HCT116 (cell line): ENCODE measurements at regions not wholly inside any gene's neighbourhood (a gene's known extent, or its start where the extent isn't known, plus 50 kb on each side); places are given as distances from the start of the nearest gene placed in this dataset.

Source experiments
- ATAC-seq: fragments of 200-7000 bp; cut with Tn5 transposase; 2 replicates; pipeline ENCODE4 v1.9.1; 2020; ENCODE audit warnings: mild to moderate bottlenecking, moderate library complexity
- BruUV-seq: library from RNA; stranded (reverse); fragments of 400-500 nt; replicated peaks from 2 replicates; lab custom pipeline; 2021; lab: Mats Ljungman, UMichigan
- CTCF ChIA-PET: fragments of 300-600 bp; sonication (Branson Sonifier 250); formaldehyde crosslinking; loops from one replicate; lab custom pipeline; 2021; ENCODE audit warnings: antibody characterized with exemption; lab: Charles Lee
- POLR2A ChIA-PET: fragments of 300-600, 350-600 bp; sonication (Branson Sonifier 250); formaldehyde crosslinking; loops from one replicate; lab custom pipeline; 2021; ENCODE audit warnings: antibody characterized with exemption; lab: Charles Lee
- RAD21 ChIA-PET, 2 experiments: fragments of 300-600 bp; sonication (Branson Sonifier 250); formaldehyde crosslinking; loops; one replicate each; lab custom pipeline; 2023; ENCODE audit warnings: low total read pairs in 2 of 2; ENCODE audit not compliant: uncharacterized antibody in 2 of 2, unreplicated experiment in 2 of 2, low non-redundant PET in 1 of 2; lab: Charles Lee
- DNase-seq: peaks from one replicate; pipeline ENCODE4 v3.0.0-alpha.2; 2010; ENCODE audit warnings: low read depth, low spot score
- H2AFZ ChIP-seq: fragments of 200-600 bp; shearing (Covaris generic), sonication (generic); 2 replicates; pipeline ENCODE4 v1.6.1; 2017; ENCODE audit warnings: low read depth, mixed run types, mixed read lengths, antibody characterized with exemption, low read length; ENCODE audit not compliant: poor library complexity, severe bottlenecking
- H3K27ac ChIP-seq: 2 replicates; pipeline ENCODE4 v1.5.1; 2012; ENCODE audit warnings: low read depth, low read length
- H3K27me3 ChIP-seq: fragments of 200-600 bp; sonication (generic); 2 replicates; pipeline ENCODE4 v1.6.1; 2016; ENCODE audit warnings: mixed run types, low read length, mixed read lengths; ENCODE audit not compliant: insufficient read depth
- H3K36me3 ChIP-seq, 2 experiments: fragments of 200-500 bp in 1 of 2; fragments of 200-600 bp in 1 of 2; sonication (Bioruptor generic) in 1 of 2; sonication (generic) in 1 of 2; 2 replicates each; pipeline versions ENCODE4 v1.5.1 to v1.6.1; 2014 to 2016; ENCODE audit warnings: low read length in 2 of 2, inconsistent platforms in 1 of 2, mixed read lengths in 1 of 2, mixed run types in 1 of 2; ENCODE audit not compliant: insufficient read depth in 2 of 2, control insufficient read depth in 1 of 2
- H3K4me1 ChIP-seq, 2 experiments: fragments of 200-600 bp in 1 of 2; sonication (generic) in 1 of 2; 2 replicates each; pipeline versions ENCODE4 v1.5.1 to v1.6.1; 2012 to 2017; ENCODE audit warnings: low read length in 2 of 2, inconsistent platforms in 1 of 2, mild to moderate bottlenecking in 1 of 2, mixed read lengths in 1 of 2, mixed run types in 1 of 2, moderate library complexity in 1 of 2; ENCODE audit not compliant: insufficient read depth in 2 of 2, control insufficient read depth in 1 of 2
- H3K4me2 ChIP-seq: fragments of 200-600 bp; sonication (generic); 2 replicates; pipeline ENCODE4 v1.6.1; 2017; ENCODE audit warnings: mixed run types, low read length, mixed read lengths
- H3K4me3 ChIP-seq, 2 experiments: fragments of 200-600 bp in 1 of 2; sonication (generic) in 1 of 2; replicated peaks in 1 of 2; 2 replicates each; pipeline ENCODE4 v1.5.1; 2011 to 2016; ENCODE audit warnings: low read length in 2 of 2, control low read depth in 1 of 2, low read depth in 1 of 2, mild to moderate bottlenecking in 1 of 2, mixed read lengths in 1 of 2, mixed run types in 1 of 2
- H3K79me2 ChIP-seq: fragments of 200-600 bp; sonication (generic); 2 replicates; pipeline ENCODE4 v1.6.1; 2017; ENCODE audit warnings: mild to moderate bottlenecking, mixed run types, low read length, moderate library complexity, mixed read lengths; ENCODE audit not compliant: insufficient read depth
- H3K9ac ChIP-seq: fragments of 200-600 bp; sonication (generic); 2 replicates; pipeline ENCODE4 v1.6.1; 2016; ENCODE audit warnings: low read length, mixed read lengths
- H3K9me2 ChIP-seq: fragments of 200-600 bp; sonication (generic), shearing (Covaris generic); 2 replicates; pipeline ENCODE4 v1.6.1; 2017; ENCODE audit warnings: mixed run types, mild to moderate bottlenecking, moderate library complexity; ENCODE audit not compliant: insufficient read depth
- H3K9me3 ChIP-seq, 2 experiments: fragments of 200-500 bp in 1 of 2; fragments of 200-600 bp in 1 of 2; sonication (Bioruptor generic) in 1 of 2; sonication (generic) in 1 of 2; 2 replicates each; pipeline ENCODE4 v1.6.1; 2014 to 2017; ENCODE audit warnings: low read length in 2 of 2, mixed read lengths in 2 of 2, inconsistent platforms in 1 of 2, low read depth in 1 of 2, mild to moderate bottlenecking in 1 of 2, mixed run types in 1 of 2, moderate library complexity in 1 of 2; ENCODE audit not compliant: control insufficient read depth in 1 of 2, insufficient read depth in 1 of 2
- H4K20me1 ChIP-seq: fragments of 200-600 bp; sonication (generic), shearing (Covaris generic); 2 replicates; pipeline ENCODE4 v1.6.1; 2017; ENCODE audit warnings: mixed run types, mild to moderate bottlenecking, moderate library complexity; ENCODE audit not compliant: insufficient read depth
- ATF3 ChIP-seq: IDR thresholded peaks from 2 replicates; pipeline ENCODE4 v1.6.1; 2012
- CBX3 ChIP-seq: IDR thresholded peaks from 2 replicates; pipeline ENCODE4 v1.6.1; 2012; ENCODE audit warnings: low read depth
- CEBPB ChIP-seq: IDR thresholded peaks from 2 replicates; pipeline ENCODE4 v1.6.1; 2012; ENCODE audit warnings: low read depth
- CTCF ChIP-seq, 3 experiments: fragments of 200-600 bp in 1 of 3; sonication (generic) in 1 of 3; IDR thresholded peaks in 2 of 3; conservative IDR thresholded peaks in 1 of 3; 2 replicates each; pipeline ENCODE4 v1.5.1; 2012 to 2017; ENCODE audit warnings: low read depth in 2 of 3, low read length in 2 of 3, antibody characterized with exemption in 1 of 3, borderline replicate concordance in 1 of 3, control low read depth in 1 of 3, mild to moderate bottlenecking in 1 of 3, mixed read lengths in 1 of 3, mixed run types in 1 of 3, moderate library complexity in 1 of 3; ENCODE audit not compliant: insufficient read depth in 1 of 3
- EGR1 ChIP-seq: IDR thresholded peaks from 2 replicates; pipeline ENCODE4 v1.6.1; 2012; ENCODE audit warnings: low read depth
- ELF1 ChIP-seq: IDR thresholded peaks from 2 replicates; pipeline ENCODE4 v1.6.1; 2012; ENCODE audit warnings: low read depth, borderline replicate concordance
- EZH2 ChIP-seq: fragments of 200-600 bp; sonication (generic); IDR thresholded peaks from 2 replicates; pipeline ENCODE4 v1.6.1; 2017; ENCODE audit warnings: antibody characterized with exemption, mixed run types
- EZH2phosphoT487 ChIP-seq: fragments of 200-600 bp; IDR thresholded peaks from 2 replicates; pipeline ENCODE4 v1.6.1; 2018; ENCODE audit warnings: antibody characterized with exemption, borderline replicate concordance
- MAX ChIP-seq: IDR thresholded peaks from 2 replicates; pipeline ENCODE4 v1.6.1; 2012
- POLR2A ChIP-seq: IDR thresholded peaks from 2 replicates; pipeline ENCODE4 v1.7.0; 2011; ENCODE audit warnings: borderline replicate concordance; ENCODE audit not compliant: insufficient read depth, insufficient read length; ENCODE audit errors: extremely low read depth
- POLR2AphosphoS5 ChIP-seq: IDR thresholded peaks from 2 replicates; pipeline ENCODE4 v1.6.1; 2011; ENCODE audit warnings: mild to moderate bottlenecking, low read depth, low read length, moderate library complexity
- REST ChIP-seq: IDR thresholded peaks from 2 replicates; pipeline ENCODE4 v1.6.1; 2012; ENCODE audit warnings: low read depth
- SIN3A ChIP-seq: IDR thresholded peaks from 2 replicates; pipeline ENCODE4 v1.6.1; 2012; ENCODE audit warnings: low read depth
- SP1 ChIP-seq: IDR thresholded peaks from 2 replicates; pipeline ENCODE4 v1.6.1; 2012; ENCODE audit warnings: low read depth
- SRF ChIP-seq: IDR thresholded peaks from 2 replicates; pipeline ENCODE4 v1.6.1; 2012; ENCODE audit warnings: low read depth
- TCF7L2 ChIP-seq: IDR thresholded peaks from 2 replicates; pipeline ENCODE4 v1.7.0; 2011; ENCODE audit warnings: borderline replicate concordance, inconsistent platforms; ENCODE audit not compliant: insufficient read depth, insufficient read length; ENCODE audit errors: extremely low read depth
- YY1 ChIP-seq: IDR thresholded peaks from 2 replicates; pipeline ENCODE4 v1.6.1; 2011; ENCODE audit warnings: low read length, low read depth, moderate library complexity, mild to moderate bottlenecking; ENCODE audit not compliant: insufficient replicate concordance; ENCODE audit errors: extremely low read depth
- ZBTB33 ChIP-seq: IDR thresholded peaks from 2 replicates; pipeline ENCODE4 v1.6.1; 2011; ENCODE audit warnings: mild to moderate bottlenecking, low read length, moderate library complexity; ENCODE audit not compliant: insufficient replicate concordance; ENCODE audit errors: extremely low read depth
- ZFX ChIP-seq: fragments of 450-650 bp; IDR thresholded peaks from 2 replicates; pipeline ENCODE4 v1.6.1; 2017
- ZNF274 ChIP-seq: fragments of 200-500 bp; sonication (Bioruptor generic); IDR thresholded peaks from 2 replicates; pipeline ENCODE4 v1.6.1; 2014; ENCODE audit warnings: mild to moderate bottlenecking, low read depth, low read length, inconsistent platforms
- intact Hi-C: fragments of 100-400 bp; cut with micrococcal nuclease; formaldehyde crosslinking; loops from 2 replicates; pipeline ENCODE4 v1.10.0; 2022

GRCh38 chr4:18262832-18263231 is 241.3 kb upstream of the LCORL start:
- Histone ChIP-seq H3K27ac (no peak overlapping the region), H4K20me1 (no peaks in the 10 kb centered on the region), H3K9me3 (no peaks in the 10 kb centered on the region), H2AFZ (no peak overlapping the region), H3K9ac (no peak overlapping the region)
- intact Hi-C loops, result no loop called here
- no peak for ATAC-seq
- RAD21 ChIA-PET, result no interaction called here
- BruUV-seq, result no TSS peak
- TF ChIP-seq SP1 (no peak), ZNF274 (no peak), SRF (no peak), YY1 (no peak), CEBPB (no peak), EGR1 (no peak), REST (no peak), EZH2 (no peak), POLR2A (no peak), CBX3 (no peak), ELF1 (no peak), SIN3A (no peak), MAX (no peak), TCF7L2 (no peak), CTCF (IDR thresholded peaks at IDR 0.05 in 2 of 3, conservative IDR thresholded peaks at IDR 0.05 in 1 of 3; ENCODE audit: borderline replicate concordance in 1 of 3, insufficient read depth in 1 of 3, low read depth in 2 of 3, low read length in 2 of 3) (no peak), EZH2phosphoT487 (no peak), ZFX (no peak), ZBTB33 (no peak), ATF3 (no peak), POLR2AphosphoS5 (no peak)
- TF ChIP-seq, all 23 proteins: peak for 0
- no peaks in the 10 kb centered on the region for H3K4me1 ChIP-seq
- no peaks in the 10 kb centered on the region for H3K9me2 ChIP-seq
- H3K79me2 ChIP-seq, result no peaks in the 10 kb centered on the region
- H3K4me3 ChIP-seq, result no peak overlapping the region
- ChIA-PET POLR2A (no interaction called here), CTCF (no interaction called here)
- DNase-seq, result no peak
- no peaks in the 10 kb centered on the region for H3K36me3 ChIP-seq
- H3K27me3 ChIP-seq, result no peaks in the 10 kb centered on the region
- H3K4me2 ChIP-seq, result no peak overlapping the region
